OCI-LY7 (cell line): ENCODE measurements at regions not wholly inside any gene's neighbourhood (a gene's known extent, or its start where the extent isn't known, plus 50 kb on each side); places are given as distances from the start of the nearest gene placed in this dataset.
A peak's percentile ranks its signal among the peaks of the same experiment; 100 is the strongest.

Experiments used
- BruUV-seq: library from RNA; stranded (reverse); fragments of 400-500 nt; replicated peaks from 2 replicates; lab custom pipeline; 2021; lab: Mats Ljungman, UMichigan
- CTCF ChIA-PET: fragments of 300-600 bp; sonication (Branson Sonifier 250); formaldehyde crosslinking; loops from one replicate; lab custom pipeline; 2022; ENCODE audit warnings: antibody characterized with exemption; ENCODE audit not compliant: unreplicated experiment; lab: Charles Lee
- POLR2A ChIA-PET: fragments of 300-600 bp; sonication (Branson Sonifier 250); formaldehyde crosslinking; loops from one replicate; lab custom pipeline; 2022; ENCODE audit warnings: antibody characterized with exemption; lab: Charles Lee
- DNase-seq: peaks from one replicate; pipeline ENCODE4 v3.0.0-alpha.2; 2015; ENCODE audit warnings: low spot score
- H2AFZ ChIP-seq: fragments of 200-600 bp; sonication (generic), shearing (Covaris generic); 2 replicates; pipeline ENCODE4 v1.6.1; 2014; ENCODE audit warnings: mild to moderate bottlenecking, antibody characterized with exemption, low read length, moderate library complexity
- H3K27ac ChIP-seq: fragments of 200-600 bp; sonication (generic); 2 replicates; pipeline ENCODE4 v1.5.1; 2014; ENCODE audit warnings: mixed run types, low read depth, mild to moderate bottlenecking, moderate library complexity, low read length, inconsistent platforms; ENCODE audit not compliant: poor library complexity, severe bottlenecking
- H3K36me3 ChIP-seq: fragments of 200-600 bp; sonication (generic); 2 replicates; pipeline ENCODE4 v1.6.1; 2014; ENCODE audit warnings: mild to moderate bottlenecking, antibody characterized with exemption, low read length, moderate library complexity, mixed read lengths; ENCODE audit not compliant: insufficient read depth
- H3K4me1 ChIP-seq: fragments of 200-600 bp; sonication (generic); 2 replicates; pipeline ENCODE4 v1.5.1; 2014; ENCODE audit warnings: mild to moderate bottlenecking, low read length; ENCODE audit not compliant: insufficient read depth, poor library complexity, severe bottlenecking
- H3K4me2 ChIP-seq: fragments of 200-600 bp; sonication (generic); 2 replicates; pipeline ENCODE4 v1.6.1; 2014; ENCODE audit warnings: mild to moderate bottlenecking, low read length
- H3K4me3 ChIP-seq: fragments of 200-600 bp; sonication (generic); 2 replicates; pipeline ENCODE4 v1.5.1; 2014; ENCODE audit warnings: mild to moderate bottlenecking, low read depth, low read length; ENCODE audit not compliant: poor library complexity, severe bottlenecking
- H3K79me2 ChIP-seq: fragments of 200-600 bp; sonication (generic); 2 replicates; pipeline ENCODE4 v1.6.1; 2016; ENCODE audit warnings: low read depth, mild to moderate bottlenecking, low read length, moderate library complexity, mixed read lengths; ENCODE audit not compliant: insufficient read depth
- H3K9me2 ChIP-seq: fragments of 200-600 bp; sonication (generic); 2 replicates; pipeline ENCODE4 v1.6.1; 2016; ENCODE audit warnings: mild to moderate bottlenecking, low read length, mixed read lengths; ENCODE audit not compliant: insufficient read depth
- H3K9me3 ChIP-seq: fragments of 200-600 bp; sonication (generic); 2 replicates; pipeline ENCODE4 v1.6.1; 2014; ENCODE audit warnings: mild to moderate bottlenecking, mixed run types, low read length, mixed read lengths
- H4K20me1 ChIP-seq: fragments of 200-600 bp; sonication (generic); 2 replicates; pipeline ENCODE4 v1.6.1; 2014; ENCODE audit warnings: mild to moderate bottlenecking, antibody characterized with exemption, low read length, moderate library complexity, mixed read lengths; ENCODE audit not compliant: insufficient read depth
- EZH2phosphoT487 ChIP-seq: fragments of 200-600 bp; sonication (generic); IDR thresholded peaks from 2 replicates; pipeline ENCODE4 v1.6.1; 2018; ENCODE audit warnings: low read depth, borderline replicate concordance, mild to moderate bottlenecking, mixed run types, antibody characterized with exemption, low read length, moderate library complexity, mixed read lengths
- intact Hi-C: fragments of 100-400 bp; cut with micrococcal nuclease; formaldehyde crosslinking; loops from one replicate; pipeline ENCODE4 v1.10.0; 2022; ENCODE audit not compliant: unreplicated experiment
- TF ChIP-seq, protein P1 (sequence below): fragments of 200-600 bp; sonication (generic); conservative IDR thresholded peaks from 2 replicates; pipeline ENCODE4 v1.5.1; 2014; ENCODE audit warnings: mild to moderate bottlenecking, antibody characterized with exemption, low read length, moderate library complexity, mixed read lengths

GRCh38 chr9:109966643-109967368, 186.8 kb downstream of the PALM2AKAP2 start:
- ChIA-PET CTCF (interaction anchor here (0.5 to 4.5 kb wide), 12 partner anchors 9 to 181 kb away, joined by 3 to 48 read pairs (median 7); no protein-coding TSS in a partner anchor), POLR2A (interaction anchor here (0.6 to 12.3 kb wide), 24 partner anchors 10 to 185 kb away, joined by 3 to 358 read pairs (median 4); no protein-coding TSS in a partner anchor)
- Histone ChIP-seq H3K4me3 (peak overlapping the region; percentile 35), H3K4me2 (peak overlapping the region; percentile 72), H4K20me1 (no peaks in the 10 kb centered on the region), H3K27ac (peak overlapping the region; percentile 98), H2AFZ (peak overlapping the region; percentile 79; the same call in 1 of the 2 replicates), H3K9me3 (no peaks in the 10 kb centered on the region), H3K4me1 (peaks cover 95% of the 10 kb centered on the region), H3K36me3 (no peaks in the 10 kb centered on the region), H3K79me2 (no peaks in the 10 kb centered on the region), H3K9me2 (no peaks in the 10 kb centered on the region)
- DNase-seq = peak; percentile 91
- intact Hi-C loops = loop anchor here (1.0 kb wide), 3 partner anchors 49 to 176 kb away; no protein-coding TSS in a partner anchor
- TF ChIP-seq, protein P1, sequence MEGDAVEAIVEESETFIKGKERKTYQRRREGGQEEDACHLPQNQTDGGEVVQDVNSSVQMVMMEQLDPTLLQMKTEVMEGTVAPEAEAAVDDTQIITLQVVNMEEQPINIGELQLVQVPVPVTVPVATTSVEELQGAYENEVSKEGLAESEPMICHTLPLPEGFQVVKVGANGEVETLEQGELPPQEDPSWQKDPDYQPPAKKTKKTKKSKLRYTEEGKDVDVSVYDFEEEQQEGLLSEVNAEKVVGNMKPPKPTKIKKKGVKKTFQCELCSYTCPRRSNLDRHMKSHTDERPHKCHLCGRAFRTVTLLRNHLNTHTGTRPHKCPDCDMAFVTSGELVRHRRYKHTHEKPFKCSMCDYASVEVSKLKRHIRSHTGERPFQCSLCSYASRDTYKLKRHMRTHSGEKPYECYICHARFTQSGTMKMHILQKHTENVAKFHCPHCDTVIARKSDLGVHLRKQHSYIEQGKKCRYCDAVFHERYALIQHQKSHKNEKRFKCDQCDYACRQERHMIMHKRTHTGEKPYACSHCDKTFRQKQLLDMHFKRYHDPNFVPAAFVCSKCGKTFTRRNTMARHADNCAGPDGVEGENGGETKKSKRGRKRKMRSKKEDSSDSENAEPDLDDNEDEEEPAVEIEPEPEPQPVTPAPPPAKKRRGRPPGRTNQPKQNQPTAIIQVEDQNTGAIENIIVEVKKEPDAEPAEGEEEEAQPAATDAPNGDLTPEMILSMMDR = peak; percentile 36; the same call in 1 of the 2 replicates
- TF ChIP-seq EZH2phosphoT487 = no peak
- TSS peak; percentile 86 for BruUV-seq

GRCh38 chr9:109967651-109968642, 187.9 kb downstream of the PALM2AKAP2 start:
- H3K4me3 ChIP-seq = peak overlapping the region; percentile 35
- CTCF ChIA-PET = interaction anchor here (0.7 to 4.5 kb wide), 13 partner anchors 13 to 184 kb away, joined by 3 to 48 read pairs (median 6); no protein-coding TSS in a partner anchor
- H3K4me2 ChIP-seq = peak overlapping the region; percentile 72
- no peaks in the 10 kb centered on the region for H3K9me2 ChIP-seq
- intact Hi-C loops = loop anchor here (1.0 kb wide), 3 partner anchors 50 to 175 kb away; no protein-coding TSS in a partner anchor
- peak overlapping the region; percentile 64; the same call in 1 of the 2 replicates for H2AFZ ChIP-seq
- BruUV-seq = TSS peak; percentile 79
- no peaks in the 10 kb centered on the region for H4K20me1 ChIP-seq
- no peak for TF ChIP-seq EZH2phosphoT487
- TF ChIP-seq, protein P1 = no peak
- no peaks in the 10 kb centered on the region for H3K79me2 ChIP-seq
- H3K4me1 ChIP-seq = peaks cover 96% of the 10 kb centered on the region
- POLR2A ChIA-PET = interaction anchor here (0.6 to 12.3 kb wide), 22 partner anchors 9 to 184 kb away, joined by 3 to 358 read pairs (median 7); no protein-coding TSS in a partner anchor
- H3K27ac ChIP-seq = peak overlapping the region; percentile 98
- H3K36me3 ChIP-seq = no peaks in the 10 kb centered on the region
- no peaks in the 10 kb centered on the region for H3K9me3 ChIP-seq
- DNase-seq = no peak
